A549 (cell line): ENCODE measurements at regions not wholly inside any gene's neighbourhood (a gene's known extent, or its start where the extent isn't known, plus 50 kb on each side); places are given as distances from the start of the nearest gene placed in this dataset.

Experiments used
- POLR2AphosphoS2 ChIP-seq: conservative IDR thresholded peaks from 2 replicates; pipeline ENCODE4 v1.6.1; 2012; ENCODE audit warnings: low read length, improper control_type of control experiment, inconsistent platforms
- TF ChIP-seq, protein P1 (sequence below): fragments of >200 bp; sonication (Bioruptor Twin); formaldehyde crosslinking; IDR thresholded peaks from 3 replicates; pipeline ENCODE4 v1.5.1; 2016

GRCh38 chr18:45538444-45538843, 76.8 kb upstream of the SLC14A2 start:
- TF ChIP-seq, protein P1, sequence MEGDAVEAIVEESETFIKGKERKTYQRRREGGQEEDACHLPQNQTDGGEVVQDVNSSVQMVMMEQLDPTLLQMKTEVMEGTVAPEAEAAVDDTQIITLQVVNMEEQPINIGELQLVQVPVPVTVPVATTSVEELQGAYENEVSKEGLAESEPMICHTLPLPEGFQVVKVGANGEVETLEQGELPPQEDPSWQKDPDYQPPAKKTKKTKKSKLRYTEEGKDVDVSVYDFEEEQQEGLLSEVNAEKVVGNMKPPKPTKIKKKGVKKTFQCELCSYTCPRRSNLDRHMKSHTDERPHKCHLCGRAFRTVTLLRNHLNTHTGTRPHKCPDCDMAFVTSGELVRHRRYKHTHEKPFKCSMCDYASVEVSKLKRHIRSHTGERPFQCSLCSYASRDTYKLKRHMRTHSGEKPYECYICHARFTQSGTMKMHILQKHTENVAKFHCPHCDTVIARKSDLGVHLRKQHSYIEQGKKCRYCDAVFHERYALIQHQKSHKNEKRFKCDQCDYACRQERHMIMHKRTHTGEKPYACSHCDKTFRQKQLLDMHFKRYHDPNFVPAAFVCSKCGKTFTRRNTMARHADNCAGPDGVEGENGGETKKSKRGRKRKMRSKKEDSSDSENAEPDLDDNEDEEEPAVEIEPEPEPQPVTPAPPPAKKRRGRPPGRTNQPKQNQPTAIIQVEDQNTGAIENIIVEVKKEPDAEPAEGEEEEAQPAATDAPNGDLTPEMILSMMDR = no peak
- no peak for TF ChIP-seq POLR2AphosphoS2
